ENCODE measurements at regions not wholly inside any gene's neighbourhood (a gene's known extent, or its start where the extent isn't known, plus 50 kb on each side); places are given as distances from the start of the nearest gene placed in this dataset.

- H3K36me3 ChIP-seq (ENCODE audit: control insufficient read depth in 2 of 2, extremely low read depth in 1 of 2, insufficient read depth in 2 of 2, low read length in 2 of 2) = no peaks in the 10 kb centered on the region
- no peaks in the 10 kb centered on the region for H4K20me1 ChIP-seq (replicated peaks; ENCODE audit: control insufficient read depth, extremely low read depth, insufficient read depth, low read length)
- FAIRE-seq = no peak
- dilution Hi-C loops (cut with MboI; ENCODE audit: extremely low pct_ligation_motif_present, low sequenced_read_pairs) = no loop called here
- ChIA-PET CTCF (interaction anchor here (1.1 kb wide), 1 partner anchor 15 kb away, joined by 4 read pairs; no protein-coding TSS in a partner anchor), POLR2A (no interaction called here)
- no peaks in the 10 kb centered on the region for H3K9me1 ChIP-seq (replicated peaks; ENCODE audit: control insufficient read depth, extremely low read depth, insufficient read depth, low read length)
- intact Hi-C loops (cut with micrococcal nuclease) = no loop called here
- H3K4me1 ChIP-seq (ENCODE audit: control insufficient read depth, extremely low read depth, insufficient read depth, low read length) = no peaks in the 10 kb centered on the region
- no peak overlapping the region for H3K4me2 ChIP-seq (ENCODE audit: insufficient read depth, low read length)
- no peaks in the 10 kb centered on the region for H3K9me3 ChIP-seq (replicated peaks; ENCODE audit: control insufficient read depth, insufficient read depth, low read length)
- BruUV-seq (replicated peaks) = no TSS peak
- no peaks in the 10 kb centered on the region for H3K79me2 ChIP-seq (ENCODE audit: control insufficient read depth, insufficient read depth, low read length)
- peaks cover 0 to 2% of the 10 kb centered on the region in 2 experiments for H3K27me3 ChIP-seq (ENCODE audit: control insufficient read depth in 2 of 2, insufficient read depth in 2 of 2, low read length in 2 of 2)
- no peak overlapping the region for H3K4me3 ChIP-seq (replicated peaks in 1 of 3; ENCODE audit: insufficient read depth in 1 of 3, low read depth in 1 of 3, low read length in 3 of 3)
- H3K9ac ChIP-seq (replicated peaks; ENCODE audit: extremely low read depth, insufficient read depth, low read length) = no peak overlapping the region
- no peak for TF ChIP-seq POLR2A (IDR thresholded peaks at IDR 0.05; ENCODE audit: low read depth, low read length)
- TF ChIP-seq CTCF (IDR thresholded peaks at IDR 0.05; ENCODE audit: extremely low read depth in 1 of 2, insufficient read depth in 1 of 2, low read depth in 1 of 2, low read length in 2 of 2) = no peak
- no peak for TF ChIP-seq POLR2AphosphoS5 (IDR thresholded peaks at IDR 0.05; ENCODE audit: insufficient read depth, low read depth, low read length)
- no peak for TF ChIP-seq MYC (IDR thresholded peaks at IDR 0.05; ENCODE audit: low read depth, low read length)
- TF ChIP-seq FOS (IDR thresholded peaks at IDR 0.05; ENCODE audit: borderline replicate concordance, insufficient read depth, low read length) = no peak
- TF ChIP-seq EZH2 (IDR thresholded peaks at IDR 0.05; ENCODE audit: borderline replicate concordance, low read depth, low read length, severe bottlenecking) = no peak
- no peak for TF ChIP-seq GATA2 (IDR thresholded peaks at IDR 0.05; ENCODE audit: insufficient read depth, insufficient read length, low read depth, low read length)
- no peak for TF ChIP-seq MAX (IDR thresholded peaks at IDR 0.05; ENCODE audit: insufficient read depth, insufficient read length)
- TF ChIP-seq JUN (IDR thresholded peaks at IDR 0.05; ENCODE audit: borderline replicate concordance, insufficient read depth, insufficient read length, low read depth) = no peak
- DNase-seq (ENCODE audit: low read depth, low spot score) = no peak
- H2AFZ ChIP-seq (ENCODE audit: low read depth, low read length) = no peak overlapping the region
- no peak overlapping the region for H3K27ac ChIP-seq (ENCODE audit: insufficient read depth, low read depth, low read length)
Measured at GRCh38 chr16:48481211-48481610, 96.0 kb upstream of the SIAH1 start.

Measured in endothelial cell of umbilical vein (primary cell).